Ishikawa (cell line): ENCODE measurements at regions not wholly inside any gene's neighbourhood (a gene's known extent, or its start where the extent isn't known, plus 50 kb on each side); places are given as distances from the start of the nearest gene placed in this dataset.

Source experiments
- CEBPB ChIP-seq: IDR thresholded peaks from 2 replicates; pipeline ENCODE4 v1.6.1; 2012
- CREB1 ChIP-seq: IDR thresholded peaks from 2 replicates; pipeline ENCODE4 v1.6.1; 2012; ENCODE audit warnings: low read depth
- EGR1 ChIP-seq: IDR thresholded peaks from 2 replicates; pipeline ENCODE4 v1.6.1; 2012
- EP300 ChIP-seq: IDR thresholded peaks from 2 replicates; pipeline ENCODE4 v1.6.1; 2012; ENCODE audit warnings: borderline replicate concordance
- FOXM1 ChIP-seq: IDR thresholded peaks from 2 replicates; pipeline ENCODE4 v1.6.1; 2012; ENCODE audit warnings: low read depth, borderline replicate concordance
- MAX ChIP-seq: IDR thresholded peaks from 2 replicates; pipeline ENCODE4 v1.6.1; 2012
- NFIC ChIP-seq: IDR thresholded peaks from 2 replicates; pipeline ENCODE4 v1.6.1; 2012
- RAD21 ChIP-seq: IDR thresholded peaks from 2 replicates; pipeline ENCODE4 v1.6.1; 2012; ENCODE audit warnings: low read depth
- REST ChIP-seq: IDR thresholded peaks from 2 replicates; pipeline ENCODE4 v1.6.1; 2012; ENCODE audit warnings: low read depth, mild to moderate bottlenecking
- TAF1 ChIP-seq: IDR thresholded peaks from 2 replicates; pipeline ENCODE4 v1.6.1; 2012; ENCODE audit warnings: low read depth, mild to moderate bottlenecking
- TEAD4 ChIP-seq: IDR thresholded peaks from 2 replicates; pipeline ENCODE4 v1.6.1; 2012
- USF1 ChIP-seq: IDR thresholded peaks from 2 replicates; pipeline ENCODE4 v1.6.1; 2012
- YY1 ChIP-seq: IDR thresholded peaks from 2 replicates; pipeline ENCODE4 v1.6.1; 2012; ENCODE audit warnings: low read depth
- ZBTB7A ChIP-seq: IDR thresholded peaks from 2 replicates; pipeline ENCODE4 v1.6.1; 2012; ENCODE audit warnings: low read depth

GRCh38 chr2:6495466-6495865, 370.2 kb downstream of the CMPK2 start:
- no peak for TF ChIP-seq CREB1
- no peak for TF ChIP-seq FOXM1
- TF ChIP-seq USF1, result no peak
- no peak for TF ChIP-seq ZBTB7A
- no peak for TF ChIP-seq TEAD4
- TF ChIP-seq RAD21, result no peak
- TF ChIP-seq TAF1, result no peak
- no peak for TF ChIP-seq CEBPB
- no peak for TF ChIP-seq EGR1
- TF ChIP-seq REST, result no peak

GRCh38 chr2:6496376-6496775, 369.3 kb downstream of the CMPK2 start:
- no peak for TF ChIP-seq EGR1

- no peak for TF ChIP-seq NFIC
- no peak for TF ChIP-seq FOXM1
- no peak for TF ChIP-seq CEBPB
- no peak for TF ChIP-seq ZBTB7A
- TF ChIP-seq REST, result no peak
- TF ChIP-seq MAX, result no peak
- no peak for TF ChIP-seq USF1
- no peak for TF ChIP-seq EGR1
- no peak for TF ChIP-seq EP300
- no peak for TF ChIP-seq CREB1
- no peak for TF ChIP-seq YY1
- TF ChIP-seq RAD21, result no peak
Measured at GRCh38 chr2:6497048-6497447, 368.7 kb downstream of the CMPK2 start.

GRCh38 chr2:6498841-6499240, 366.9 kb downstream of the CMPK2 start:
- TF ChIP-seq NFIC, result no peak
- no peak for TF ChIP-seq USF1
- no peak for TF ChIP-seq CEBPB
- no peak for TF ChIP-seq REST
- no peak for TF ChIP-seq EP300
- TF ChIP-seq FOXM1, result no peak
- no peak for TF ChIP-seq ZBTB7A
- no peak for TF ChIP-seq YY1
- no peak for TF ChIP-seq EGR1
- TF ChIP-seq RAD21, result no peak

- no peak for TF ChIP-seq NFIC
- no peak for TF ChIP-seq EP300
- TF ChIP-seq CEBPB, result no peak
- no peak for TF ChIP-seq USF1
- TF ChIP-seq CREB1, result no peak
- no peak for TF ChIP-seq RAD21
- no peak for TF ChIP-seq REST
Measured at GRCh38 chr2:6499691-6500090, 366.0 kb downstream of the CMPK2 start.
